Stomach (tissue), 8 donors: ENCODE measurements at regions not wholly inside any gene's neighbourhood (a gene's known extent, or its start where the extent isn't known, plus 50 kb on each side); places are given as distances from the start of the nearest gene placed in this dataset.
A peak's percentile ranks its signal among the peaks of the same experiment; 100 is the strongest.

Experiments used
- DNase-seq, 2 donors: peaks; one replicate each; pipeline versions ENCODE4 v3.0.0 to v3.0.0-alpha.2; 2013 to 2019
- H3K27ac ChIP-seq, 5 donors: fragments of 200-600 bp in 4 of 5; sonication (generic) in 4 of 5; one replicate each; pipeline ENCODE4 v1.5.1; 2013 to 2019; ENCODE audit warnings: mild to moderate bottlenecking in 1 of 5, moderate library complexity in 1 of 5
- H3K27me3 ChIP-seq, 3 donors: fragments of 200-600 bp; sonication (generic); one replicate each; pipeline ENCODE4 v1.5.1; 2017 to 2019; ENCODE audit warnings: mixed run types in 1 of 3
- H3K36me3 ChIP-seq, 4 donors: fragments of 200-600 bp; sonication (generic); 1 replicate in 3 of 4; 2 replicates in 1 of 4; pipeline ENCODE4 v1.5.1; 2016 to 2019
- H3K4me1 ChIP-seq, 4 donors: fragments of 200-600 bp; sonication (generic); one replicate each; pipeline ENCODE4 v1.5.1; 2016 to 2019
- H3K4me3 ChIP-seq, 4 donors: fragments of 200-600 bp; sonication (generic) in 3 of 4; one replicate each; pipeline ENCODE4 v1.5.1; 2016 to 2019; ENCODE audit warnings: mild to moderate bottlenecking in 1 of 4
- H3K9me3 ChIP-seq, 4 donors: fragments of 200-600 bp; sonication (generic); one replicate each; pipeline ENCODE4 v1.5.1; 2016 to 2019
- EP300 ChIP-seq: sonication (generic); formaldehyde crosslinking; IDR thresholded peaks from one replicate; pipeline ENCODE4 v1.6.1; 2017; ENCODE audit warnings: antibody characterized with exemption
- POLR2A ChIP-seq, 4 donors: fragments of 450-650 bp; IDR thresholded peaks; one replicate each; pipeline ENCODE4 v1.6.1; 2016; ENCODE audit warnings: antibody characterized with exemption in 4 of 4, control low read depth in 2 of 4, mild to moderate bottlenecking in 1 of 4, moderate library complexity in 1 of 4
- POLR2AphosphoS5 ChIP-seq, 3 donors: sonication (generic); formaldehyde crosslinking; IDR thresholded peaks; one replicate each; pipeline ENCODE4 v1.6.1; 2016; ENCODE audit warnings: antibody characterized with exemption in 3 of 3
- WGBS, 5 donors: extraction: QIAGEN DNeasy Blood & Tissue Kit in 3 of 5; methylation state at CpG; one replicate each; pipeline versions ENCODE4 v1.1.5 to v1.1.7; 2013 to 2018; 5-methylcytosine and 5-hydroxymethylcytosine counted together
- intact Hi-C: fragments of 100-400 bp; cut with DNase I; formaldehyde crosslinking; loops from one replicate; pipeline ENCODE4 v1.15.1; 2023; ENCODE audit warnings: low total_unique reads
- TF ChIP-seq, protein P1 (sequence below), 7 experiments: fragments of 450-650 bp in 4 of 7; fragments of 200-600 bp in 3 of 7; sonication (generic) in 3 of 7; IDR thresholded peaks; one replicate each; pipeline ENCODE4 v1.5.1; 2016 to 2019; ENCODE audit warnings: antibody characterized with exemption in 7 of 7, control low read depth in 2 of 7, mild to moderate bottlenecking in 1 of 7
- donor health status: healthy with polysubstance abuse.
- donor health status: Bipolar disorder and iron deficiency.
- donor health status: healthy.

DNA sequence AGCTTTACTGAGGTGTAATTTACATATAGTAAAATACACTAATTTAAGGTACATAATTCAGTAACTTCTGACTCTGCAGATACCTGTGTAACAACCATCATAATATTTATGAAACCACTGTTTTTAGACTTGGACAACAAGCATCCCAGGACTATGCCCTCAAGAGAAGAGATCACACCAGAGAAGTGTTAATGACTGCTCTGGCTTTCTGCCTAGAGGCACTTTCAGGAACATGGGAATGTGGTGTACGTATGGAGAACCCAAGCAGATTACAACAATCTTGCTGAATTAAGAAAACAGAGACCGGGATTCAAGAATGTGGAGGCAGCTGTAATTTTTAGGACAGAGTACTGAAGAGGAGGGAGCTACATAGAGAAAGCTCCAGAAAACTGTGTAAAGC lies 475.2 kb downstream of the LPIN1 start:
- H3K36me3 ChIP-seq: no peaks in the 10 kb centered on the region
- H3K27ac ChIP-seq: no peak overlapping the region
- peaks cover 0 to 3% (median 0%) of the 10 kb centered on the region in 4 donors for H3K4me1 ChIP-seq
- H3K27me3 ChIP-seq: no peaks in the 10 kb centered on the region
- no peak overlapping the region for H3K4me3 ChIP-seq
- H3K9me3 ChIP-seq: peaks cover 3 to 19% (median 13%) of the 10 kb centered on the region in 4 donors
- intact Hi-C loops: no loop called here
- DNase-seq: no peak
- no peak for TF ChIP-seq POLR2A (IDR thresholded peaks at IDR 0.05)
- TF ChIP-seq EP300: no peak
- no peak for TF ChIP-seq POLR2AphosphoS5 (IDR thresholded peaks at IDR 0.05)
- TF ChIP-seq, protein P1, sequence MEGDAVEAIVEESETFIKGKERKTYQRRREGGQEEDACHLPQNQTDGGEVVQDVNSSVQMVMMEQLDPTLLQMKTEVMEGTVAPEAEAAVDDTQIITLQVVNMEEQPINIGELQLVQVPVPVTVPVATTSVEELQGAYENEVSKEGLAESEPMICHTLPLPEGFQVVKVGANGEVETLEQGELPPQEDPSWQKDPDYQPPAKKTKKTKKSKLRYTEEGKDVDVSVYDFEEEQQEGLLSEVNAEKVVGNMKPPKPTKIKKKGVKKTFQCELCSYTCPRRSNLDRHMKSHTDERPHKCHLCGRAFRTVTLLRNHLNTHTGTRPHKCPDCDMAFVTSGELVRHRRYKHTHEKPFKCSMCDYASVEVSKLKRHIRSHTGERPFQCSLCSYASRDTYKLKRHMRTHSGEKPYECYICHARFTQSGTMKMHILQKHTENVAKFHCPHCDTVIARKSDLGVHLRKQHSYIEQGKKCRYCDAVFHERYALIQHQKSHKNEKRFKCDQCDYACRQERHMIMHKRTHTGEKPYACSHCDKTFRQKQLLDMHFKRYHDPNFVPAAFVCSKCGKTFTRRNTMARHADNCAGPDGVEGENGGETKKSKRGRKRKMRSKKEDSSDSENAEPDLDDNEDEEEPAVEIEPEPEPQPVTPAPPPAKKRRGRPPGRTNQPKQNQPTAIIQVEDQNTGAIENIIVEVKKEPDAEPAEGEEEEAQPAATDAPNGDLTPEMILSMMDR (IDR thresholded peaks at IDR 0.05): no peak
- WGBS, 5 donors: 44 to 68% (median 57%) methylated on average over 2 of the region's 2 CpGs

DNA sequence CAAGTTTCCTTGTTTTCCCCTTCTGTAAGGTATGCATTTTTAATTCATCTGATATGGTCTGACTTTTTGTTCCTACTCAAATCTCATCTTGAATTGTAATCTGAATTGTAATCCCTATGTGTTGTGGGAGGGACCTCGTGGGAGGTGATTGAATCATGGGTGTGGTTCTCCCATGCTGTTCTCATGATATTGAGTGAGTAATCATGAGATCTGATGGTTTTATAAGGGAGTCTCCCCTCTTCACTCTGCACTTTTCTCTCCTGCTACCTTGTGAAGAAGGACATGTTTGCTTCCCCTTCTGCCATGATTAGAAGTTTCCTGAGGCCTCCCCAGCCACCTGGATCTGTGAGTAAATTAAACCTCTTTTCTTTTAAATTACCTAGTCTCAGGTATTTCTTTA lies 476.1 kb downstream of the LPIN1 start:
- TF ChIP-seq POLR2A (IDR thresholded peaks at IDR 0.05) (no peak), EP300 (no peak)
- TF ChIP-seq, protein P1 (IDR thresholded peaks at IDR 0.05): no peak
- 42 to 77% (median 62%) methylated on average over 1 of the region's 1 CpG for WGBS, 5 donors

DNA sequence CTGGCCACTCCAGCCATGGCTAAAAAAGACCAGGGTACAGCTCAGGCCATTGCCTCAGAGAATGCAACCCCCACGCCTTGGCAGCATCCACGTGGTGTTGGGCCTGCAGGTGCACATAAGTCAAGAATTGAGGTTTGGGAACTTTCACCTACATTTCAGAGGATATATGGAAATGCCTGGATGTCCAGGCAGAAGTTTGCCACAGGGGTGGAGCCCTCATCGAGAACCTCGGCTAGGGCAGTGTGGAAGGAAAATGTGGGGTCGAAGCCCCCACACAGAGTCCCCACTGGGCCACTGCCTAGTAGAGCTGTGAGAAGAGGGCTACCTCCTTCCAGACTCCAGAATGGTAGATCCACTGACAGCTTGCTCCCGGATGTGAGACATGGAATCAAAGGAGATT lies 477.3 kb downstream of the LPIN1 start:
- no peaks in the 10 kb centered on the region for H3K27me3 ChIP-seq
- peaks cover 0 to 5% (median 0%) of the 10 kb centered on the region in 4 donors for H3K4me1 ChIP-seq
- H3K36me3 ChIP-seq: no peaks in the 10 kb centered on the region
- no peak overlapping the region for H3K27ac ChIP-seq
- TF ChIP-seq, protein P1 (IDR thresholded peaks at IDR 0.05): no peak
- no peak for TF ChIP-seq POLR2A (IDR thresholded peaks at IDR 0.05)
- no peak for TF ChIP-seq POLR2AphosphoS5 (IDR thresholded peaks at IDR 0.05)
- TF ChIP-seq EP300: no peak
- no peak for DNase-seq
- H3K4me3 ChIP-seq: no peak overlapping the region
- WGBS, 5 donors: 70 to 97% (median 91%) methylated on average over 6 of the region's 6 CpGs
- intact Hi-C loops: no loop called here
- peaks cover 3 to 19% (median 13%) of the 10 kb centered on the region in 4 donors for H3K9me3 ChIP-seq

More for the DNA sequence above, 476.1 kb downstream of the LPIN1 start:
- DNase-seq: no peak
- no peaks in the 10 kb centered on the region for H3K36me3 ChIP-seq
- peaks cover 0 to 5% (median 0%) of the 10 kb centered on the region in 4 donors for H3K4me1 ChIP-seq
- intact Hi-C loops: no loop called here
- H3K27ac ChIP-seq: no peak overlapping the region
- H3K4me3 ChIP-seq: no peak overlapping the region
- H3K27me3 ChIP-seq: no peaks in the 10 kb centered on the region
- H3K9me3 ChIP-seq: peaks cover 3 to 19% (median 13%) of the 10 kb centered on the region in 4 donors

DNA sequence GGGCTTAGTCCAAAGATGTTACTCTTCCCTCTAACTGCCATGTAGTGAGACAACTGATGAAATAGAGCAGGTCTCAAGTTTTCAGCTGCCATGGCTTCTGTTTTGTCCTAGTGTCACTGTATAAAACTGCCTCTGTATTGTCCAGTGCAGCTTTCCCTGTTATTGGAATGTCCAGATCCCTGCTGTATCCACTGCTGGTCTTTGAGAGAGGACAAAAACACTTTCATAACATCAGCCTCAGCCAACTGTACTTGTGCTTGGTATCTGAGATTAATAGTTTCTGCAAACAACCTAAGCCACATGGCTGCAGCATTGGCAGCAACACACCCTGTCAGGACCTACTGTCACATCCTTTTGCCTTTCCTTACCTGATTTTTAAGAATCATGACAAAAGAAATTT lies 480.2 kb downstream of the LPIN1 start:
- peaks cover 3 to 19% (median 13%) of the 10 kb centered on the region in 4 donors for H3K9me3 ChIP-seq
- no peaks in the 10 kb centered on the region for H3K36me3 ChIP-seq
- no peak overlapping the region for H3K27ac ChIP-seq
- H3K27me3 ChIP-seq: no peaks in the 10 kb centered on the region
- intact Hi-C loops: no loop called here
- no peak overlapping the region for H3K4me3 ChIP-seq
- DNase-seq: peak in 1 of 2 donors; percentile 16
- TF ChIP-seq, protein P1 (IDR thresholded peaks at IDR 0.05): no peak
- peaks cover 0 to 5% (median 0%) of the 10 kb centered on the region in 4 donors for H3K4me1 ChIP-seq
